ENCODE measurements at regions not wholly inside any gene's neighbourhood (a gene's known extent, or its start where the extent isn't known, plus 50 kb on each side); places are given as distances from the start of the nearest gene placed in this dataset.

DNA sequence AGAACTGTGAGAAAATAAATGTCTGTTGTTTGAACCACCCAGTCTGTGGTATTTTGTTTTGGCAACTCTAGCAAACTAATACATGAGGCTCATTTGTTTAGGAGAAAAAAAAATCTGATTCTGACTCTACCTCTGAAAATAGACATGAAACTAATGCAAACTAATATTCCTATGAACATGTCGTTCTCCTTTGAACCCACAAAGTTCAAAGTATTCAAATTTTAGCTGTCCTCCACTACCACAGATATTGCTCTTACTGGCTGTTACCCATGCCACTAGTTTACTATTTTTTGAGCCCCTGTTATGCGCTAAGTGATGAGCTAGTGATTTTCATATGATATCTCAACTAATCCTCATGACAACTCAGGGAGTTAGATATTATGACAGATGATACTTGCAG lies 58.8 kb upstream of the ZNF804B start:
- intact Hi-C loops (cut with DNase I), result no loop called here
- DNase-seq (no peak), ATAC-seq (ENCODE audit: poor library complexity) (no peak)

DNA sequence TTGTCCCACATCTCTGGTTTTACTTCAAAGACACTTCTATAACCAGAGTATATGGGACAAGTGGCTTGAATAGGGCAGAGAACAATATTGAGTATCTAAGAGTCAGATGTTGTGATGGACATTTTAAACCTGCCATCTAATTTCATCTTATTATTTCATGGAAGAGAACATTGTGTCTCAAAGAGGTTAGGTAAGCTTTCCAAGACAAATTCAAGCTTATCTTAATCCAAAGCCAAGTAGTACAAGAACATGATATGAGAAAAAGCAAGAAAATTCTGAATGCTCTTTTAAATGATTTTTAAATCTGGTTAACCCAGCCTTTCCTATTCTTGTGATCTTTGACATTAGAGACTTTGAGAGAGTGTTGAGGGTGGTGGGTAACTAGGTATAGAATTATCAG lies 65.3 kb upstream of the ZNF804B start:
- intact Hi-C loops (cut with DNase I), result no loop called here
- DNase-seq, result no peak
- ATAC-seq (ENCODE audit: poor library complexity), result no peak

DNA sequence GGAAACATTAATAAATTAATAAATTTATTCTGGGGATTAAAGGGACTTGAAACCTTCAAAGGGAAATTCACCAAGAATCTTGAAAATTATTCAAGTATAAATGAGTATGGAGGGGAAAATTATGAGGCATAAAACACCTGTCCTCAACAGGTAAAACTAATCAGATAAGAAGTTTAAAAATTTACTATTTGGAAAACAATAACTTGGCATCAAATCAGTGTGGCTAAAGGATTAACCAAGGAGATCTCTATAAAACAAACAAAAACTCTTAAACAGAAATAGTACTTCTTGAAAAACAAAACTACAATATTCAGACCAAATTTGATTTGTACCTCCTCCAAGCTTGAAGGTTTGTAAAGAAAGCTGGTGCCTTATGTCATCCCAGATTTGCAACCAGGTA lies 66.4 kb upstream of the ZNF804B start:
- intact Hi-C loops (cut with DNase I), result no loop called here
- DNase-seq, result no peak
- ATAC-seq (ENCODE audit: poor library complexity), result no peak

DNA sequence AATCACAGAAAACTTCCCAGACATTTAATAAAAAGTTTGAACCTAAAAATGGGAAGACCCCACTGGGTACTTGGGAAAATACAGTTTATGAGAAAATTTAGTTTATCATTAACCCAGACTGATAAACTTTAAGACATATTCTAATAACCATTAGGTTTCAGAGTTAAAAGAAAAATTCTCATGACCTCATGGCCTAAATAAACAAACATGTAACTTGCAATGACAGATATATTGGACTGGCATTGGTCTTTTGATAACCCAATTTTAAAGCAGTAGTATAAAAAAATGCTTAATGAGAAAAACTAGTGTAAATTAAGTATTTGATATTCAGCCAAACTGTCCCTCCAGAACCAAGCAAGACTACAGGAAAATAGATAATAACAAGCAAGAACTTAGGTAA lies 67.0 kb upstream of the ZNF804B start:
- DNase-seq (no peak), ATAC-seq (ENCODE audit: poor library complexity) (no peak)
- intact Hi-C loops (cut with DNase I), result no loop called here

DNA sequence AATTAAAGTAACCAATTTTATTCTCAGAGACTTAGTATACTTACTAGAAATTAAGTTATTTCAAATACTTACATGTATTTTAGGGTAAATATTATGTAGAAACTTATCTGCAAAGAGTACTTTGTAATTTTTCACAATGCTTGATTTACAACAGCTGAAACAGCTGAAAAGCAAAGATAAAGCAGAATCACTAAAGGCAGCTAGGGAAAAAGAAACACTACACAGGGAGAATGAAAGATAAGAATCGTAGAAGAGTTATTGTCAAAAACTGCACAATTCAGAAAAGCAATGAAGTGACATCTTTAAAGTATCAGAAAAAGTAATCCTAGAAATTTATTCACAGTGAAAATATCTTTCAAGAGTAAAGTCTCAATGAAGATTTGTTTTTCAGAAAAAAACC lies 69.7 kb upstream of the ZNF804B start:
- DNase-seq, result no peak
- intact Hi-C loops (cut with DNase I), result no loop called here
- no peak for ATAC-seq (ENCODE audit: poor library complexity)

DNA sequence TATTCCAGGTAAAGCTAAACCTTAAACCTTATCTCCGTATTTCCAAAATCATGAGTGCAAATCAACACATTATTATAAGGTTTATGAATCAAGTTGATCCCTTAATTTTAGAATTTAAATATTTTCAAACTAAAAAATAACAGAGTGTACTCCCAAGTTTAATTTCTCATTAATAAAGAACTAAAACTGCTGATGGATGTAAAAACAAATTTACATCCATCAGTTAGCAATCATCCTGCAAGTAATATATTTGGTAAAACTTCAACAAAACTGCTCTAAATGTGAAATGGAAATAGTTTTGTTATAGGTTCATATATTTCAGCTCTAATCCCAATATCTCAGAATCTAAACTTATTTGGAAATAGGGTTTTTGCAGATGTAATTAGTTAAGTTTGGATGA lies 71.3 kb upstream of the ZNF804B start:
- DNase-seq (no peak), ATAC-seq (ENCODE audit: poor library complexity) (no peak)
- intact Hi-C loops (cut with DNase I), result no loop called here

DNA sequence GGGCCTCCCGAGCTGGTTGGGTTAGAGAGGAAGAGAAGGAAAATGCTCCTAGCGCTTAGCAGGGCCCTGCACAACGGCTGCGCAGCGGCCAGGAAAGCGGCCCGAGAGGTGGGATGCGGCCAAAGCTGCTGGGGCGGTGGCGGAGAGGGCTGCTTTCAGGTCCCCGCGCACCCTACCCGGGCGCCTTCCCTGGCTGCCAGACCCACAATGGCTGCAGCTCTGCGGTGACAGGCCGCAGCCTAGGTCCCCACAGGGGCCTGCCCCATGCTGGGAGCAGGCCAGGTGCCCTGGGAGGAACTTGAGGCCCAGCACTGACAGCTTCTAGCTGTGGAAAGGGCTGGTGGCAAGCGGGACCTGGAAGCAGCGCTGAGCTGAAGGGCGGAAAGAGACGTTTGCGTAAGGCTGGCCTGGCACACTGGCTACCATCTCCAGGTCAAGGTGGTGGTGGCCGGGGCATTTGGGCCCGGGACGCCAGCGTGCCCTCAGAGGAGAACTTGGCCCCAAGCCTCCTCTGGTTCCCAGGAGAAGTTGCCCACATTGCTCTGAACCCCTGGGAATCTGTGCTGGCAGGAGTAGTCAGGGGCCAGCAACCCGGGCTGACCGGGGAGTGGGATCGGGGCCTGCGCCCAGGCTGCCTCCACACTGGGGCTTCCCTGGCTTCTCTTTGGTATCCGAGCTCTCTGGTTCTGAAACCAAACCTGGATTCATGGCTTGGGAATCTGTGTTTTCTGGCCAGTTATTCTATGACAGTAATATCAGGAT lies 72.9 kb upstream of the ZNF804B start:
- DNase-seq (no peak), ATAC-seq (ENCODE audit: poor library complexity) (no peak)
- intact Hi-C loops (cut with DNase I), result no loop called here

DNA sequence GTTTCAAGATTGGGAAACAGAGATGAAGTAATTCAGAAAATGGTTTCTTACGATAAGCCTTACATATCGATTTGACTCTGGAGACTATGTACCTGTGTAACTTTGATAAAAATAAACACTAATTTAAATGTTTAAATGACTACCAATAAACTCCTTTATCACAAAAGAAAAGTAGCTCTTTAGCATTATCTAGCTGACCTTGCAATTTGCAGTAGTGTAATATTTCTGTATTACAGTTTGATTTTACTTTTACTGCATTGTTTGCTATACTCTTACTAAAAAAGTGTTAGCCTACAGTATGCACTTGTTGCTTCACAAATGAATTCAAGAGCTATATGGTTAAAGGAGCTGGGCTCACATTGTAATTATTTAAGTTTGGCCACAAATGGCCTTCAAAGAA lies 77.8 kb upstream of the ZNF804B start:
- ATAC-seq (ENCODE audit: poor library complexity), result no peak
- intact Hi-C loops (cut with DNase I), result no loop called here

DNA sequence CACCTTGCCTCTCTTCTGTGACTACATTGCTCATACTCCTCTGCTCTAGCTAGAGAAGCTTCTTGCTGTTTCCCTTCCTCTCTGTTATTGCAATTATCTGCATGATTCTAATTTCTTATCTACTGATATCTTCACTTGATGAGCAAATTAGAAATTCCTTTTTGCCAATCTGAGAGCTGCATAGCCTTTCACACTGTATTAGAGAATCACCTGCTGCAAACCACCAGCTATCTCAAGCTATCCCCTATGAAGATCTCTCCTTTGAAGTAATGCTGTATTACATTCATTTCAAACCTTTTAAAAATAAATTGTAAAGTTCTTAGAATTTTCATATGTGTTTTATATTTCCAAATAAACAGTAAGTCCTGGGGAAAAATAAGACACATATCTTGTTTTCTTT lies 89.0 kb upstream of the ZNF804B start:
- no peak for DNase-seq
- ATAC-seq (ENCODE audit: poor library complexity), result no peak
- intact Hi-C loops (cut with DNase I), result no loop called here

More for the DNA sequence above, 77.8 kb upstream of the ZNF804B start:
- DNase-seq, result no peak

DNA sequence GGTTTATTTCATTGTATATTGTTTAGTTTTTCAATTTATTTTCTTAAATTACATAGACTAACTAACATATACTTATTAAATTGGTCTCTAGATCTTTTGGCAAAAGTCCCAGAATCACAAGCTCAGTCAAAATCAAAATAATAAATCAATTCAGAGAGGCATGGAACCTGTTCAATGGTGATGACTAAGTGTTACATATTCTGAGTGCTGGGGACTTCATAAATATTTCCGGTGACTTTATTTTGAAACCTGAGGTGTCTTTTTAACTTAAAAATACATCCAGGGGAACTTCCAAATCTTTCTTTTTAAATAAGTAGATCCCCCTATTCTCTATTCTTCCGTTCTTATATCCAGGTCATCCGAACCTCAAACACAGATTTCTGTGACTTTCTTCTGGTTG lies 89.6 kb upstream of the ZNF804B start:
- DNase-seq (no peak), ATAC-seq (ENCODE audit: poor library complexity) (no peak)
- intact Hi-C loops (cut with DNase I), result no loop called here

DNA sequence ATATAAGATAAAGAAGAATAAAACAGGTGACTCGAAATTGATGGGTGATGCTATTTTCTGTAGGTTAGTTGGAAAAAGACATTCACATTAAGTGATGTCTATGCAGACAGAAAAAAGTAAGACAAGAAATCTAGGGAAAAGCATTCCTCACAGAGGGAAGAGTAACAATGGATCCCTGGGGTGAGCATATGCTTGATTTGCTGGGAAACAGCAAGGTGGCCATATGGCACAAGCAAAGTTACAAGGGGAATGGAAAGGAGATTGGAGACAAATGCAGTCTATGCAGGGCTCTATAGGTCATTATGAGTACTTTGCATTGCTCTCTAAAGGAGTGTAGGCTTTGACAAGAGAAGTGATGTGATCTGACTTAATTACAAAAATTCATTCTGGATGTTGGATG lies 90.9 kb upstream of the ZNF804B start:
- intact Hi-C loops (cut with DNase I), result no loop called here
- ATAC-seq (ENCODE audit: poor library complexity) (no peak), DNase-seq (no peak)

DNA sequence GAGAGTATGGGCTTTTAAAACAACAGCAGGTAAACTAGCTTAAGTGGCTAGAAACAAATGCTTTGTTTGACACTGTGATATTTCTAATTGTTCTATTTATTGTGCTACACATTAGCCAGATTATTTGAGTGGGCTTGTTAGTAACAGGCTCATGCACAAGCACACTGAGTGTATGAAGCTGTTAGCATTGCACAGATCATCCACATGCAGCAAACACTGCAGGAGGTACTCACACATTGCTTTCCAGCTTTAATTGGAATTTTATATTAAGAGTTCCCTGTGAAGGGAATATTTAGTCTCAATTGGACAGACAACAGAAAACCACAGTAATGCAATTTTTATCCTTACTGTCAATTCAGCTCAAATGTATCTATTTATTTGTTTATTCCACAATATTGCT lies 92.9 kb upstream of the ZNF804B start:
- ATAC-seq (ENCODE audit: poor library complexity) (no peak), DNase-seq (no peak)
- intact Hi-C loops (cut with DNase I), result no loop called here

DNA sequence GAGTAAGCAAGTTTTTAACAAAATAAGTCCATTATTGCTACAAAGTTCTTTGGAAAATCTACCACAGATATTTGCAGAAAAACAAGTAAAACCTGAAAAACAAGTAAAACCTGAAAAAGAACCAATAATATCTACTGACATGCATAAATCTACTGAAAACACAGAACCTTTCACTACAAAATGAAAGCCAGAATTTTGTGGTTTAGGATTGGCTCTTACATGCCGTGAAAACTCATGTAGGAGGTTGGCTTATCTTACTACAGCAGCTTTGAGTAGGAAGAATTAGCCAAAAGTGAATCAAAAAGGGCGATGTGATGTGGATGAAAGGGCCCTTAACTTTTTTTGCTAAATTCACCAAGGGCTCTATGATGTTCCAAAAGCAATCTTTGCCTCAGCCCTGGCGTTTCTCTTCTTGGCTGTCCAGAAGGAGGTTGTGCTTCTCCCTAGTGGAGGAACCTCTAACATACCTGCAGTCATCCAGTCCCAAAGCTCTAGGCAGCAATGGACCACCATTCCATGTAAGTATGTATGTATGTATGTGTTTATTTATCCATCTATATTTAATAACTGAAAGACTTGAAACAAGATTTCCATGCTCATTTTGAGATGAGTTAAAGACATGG lies 93.5 kb upstream of the ZNF804B start:
- intact Hi-C loops (cut with DNase I), result no loop called here
- DNase-seq, result no peak

DNA sequence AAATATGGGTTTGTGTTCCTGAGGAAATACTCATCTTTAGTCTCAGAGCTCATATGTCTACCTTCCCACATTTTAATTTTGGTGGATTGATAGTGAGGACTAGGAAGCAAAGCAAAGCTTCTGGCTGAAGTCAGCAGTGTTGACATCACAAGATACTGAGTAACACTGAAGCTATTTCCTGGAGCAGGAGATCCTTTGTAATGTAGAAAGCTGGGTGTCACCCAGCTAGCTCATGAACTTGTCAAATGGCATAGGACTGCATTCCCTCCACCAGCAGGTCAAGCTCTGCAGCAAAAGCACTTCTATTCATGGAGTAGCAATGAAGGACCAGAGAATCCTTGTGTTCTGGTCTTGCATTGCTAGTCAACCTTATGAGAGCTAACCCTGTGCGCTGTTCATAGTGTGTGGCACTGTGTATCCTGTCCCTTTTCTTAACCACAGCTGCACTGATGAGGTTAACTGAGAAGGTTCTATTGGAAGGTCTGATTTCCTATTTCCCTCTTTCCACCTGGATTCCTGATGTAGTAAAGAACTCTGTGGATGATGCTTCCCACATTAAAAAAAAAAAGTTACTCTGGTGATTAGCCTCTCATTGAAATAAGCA lies 94.8 kb upstream of the ZNF804B start:
- DNase-seq, result no peak
- ATAC-seq (ENCODE audit: poor library complexity), result no peak
- intact Hi-C loops (cut with DNase I), result no loop called here

More for the DNA sequence above, 93.5 kb upstream of the ZNF804B start:
- no peak for ATAC-seq (ENCODE audit: poor library complexity)

DNA sequence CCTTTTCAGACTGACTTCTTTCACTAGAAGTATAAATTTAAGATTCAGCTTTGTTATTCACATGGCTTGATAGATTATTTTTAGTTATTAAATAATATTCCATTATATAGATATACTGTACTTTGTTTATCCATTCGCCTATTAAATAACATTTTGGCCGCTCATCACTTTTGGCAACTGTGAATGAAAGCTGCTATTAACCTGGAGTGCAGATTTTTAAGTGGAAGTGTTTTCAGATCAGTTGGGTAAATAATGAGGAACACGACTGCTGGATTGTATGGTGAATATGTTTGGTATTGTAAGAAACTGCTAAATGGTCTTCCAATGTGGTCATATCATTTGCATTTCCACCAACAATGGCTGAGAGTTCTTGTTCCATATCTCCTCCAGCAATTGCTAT lies 97.6 kb upstream of the ZNF804B start:
- DNase-seq, result no peak
- intact Hi-C loops (cut with DNase I), result no loop called here

DNA sequence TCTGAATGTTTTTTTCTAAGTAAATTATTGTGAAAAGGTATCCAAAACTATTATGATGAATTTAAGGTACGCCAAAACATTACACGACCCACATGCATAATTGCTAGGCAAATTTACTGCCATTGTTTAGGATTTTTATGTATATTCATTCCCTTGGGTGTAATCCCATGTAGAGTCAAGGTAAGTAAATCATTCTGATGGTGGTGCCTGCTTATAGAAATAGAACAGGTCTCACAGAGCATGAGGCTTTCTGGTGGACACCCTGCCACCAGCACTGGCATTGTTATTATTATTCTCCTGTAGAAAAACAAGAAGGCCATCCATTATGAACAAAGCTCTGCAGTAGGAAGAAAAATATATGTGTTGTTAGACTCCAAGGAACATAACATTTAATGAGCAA lies 111.7 kb upstream of the ZNF804B start:
- DNase-seq, result no peak
- intact Hi-C loops (cut with DNase I), result no loop called here
- ATAC-seq (ENCODE audit: poor library complexity), result no peak

More for the DNA sequence above, 97.6 kb upstream of the ZNF804B start:
- ATAC-seq (ENCODE audit: poor library complexity), result no peak

DNA sequence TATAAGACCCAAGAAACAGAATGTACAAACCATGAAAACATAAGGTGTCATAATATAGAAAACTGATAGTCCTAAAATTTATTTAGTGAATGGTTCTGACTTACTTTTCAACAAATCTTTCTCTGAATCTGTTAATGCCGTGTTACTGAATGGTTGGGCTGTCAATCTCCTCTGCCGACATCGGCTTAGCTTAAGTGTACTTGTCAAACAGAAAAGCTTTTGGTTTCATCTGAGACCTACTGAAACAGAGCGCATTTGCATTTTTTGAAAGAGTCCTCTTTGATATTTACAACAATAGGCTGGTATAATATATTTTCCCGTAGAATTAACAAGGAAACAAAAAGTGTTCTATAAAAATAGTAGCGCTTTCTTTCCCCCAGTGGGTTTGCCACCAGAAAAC lies 120.9 kb upstream of the ZNF804B start:
- no peak for ATAC-seq (ENCODE audit: poor library complexity)
- intact Hi-C loops (cut with DNase I), result no loop called here
- no peak for DNase-seq

DNA sequence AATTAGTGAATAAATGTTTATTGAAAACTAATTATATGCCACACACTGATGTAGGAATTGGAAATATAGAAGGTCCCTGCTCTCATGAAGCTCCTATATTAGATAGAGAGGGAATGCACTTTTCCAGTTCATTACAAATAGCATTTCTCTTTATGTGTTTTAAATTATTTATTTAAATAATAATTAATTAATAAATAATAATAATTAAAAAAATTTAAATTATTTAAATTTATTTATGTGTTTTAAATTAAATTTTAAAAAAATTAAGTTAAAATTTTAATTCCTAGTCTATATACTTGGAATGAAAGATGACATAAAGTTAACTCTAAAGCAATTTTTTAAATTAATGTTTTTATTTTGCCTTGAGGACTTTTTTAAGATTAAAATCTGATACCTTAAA lies 121.7 kb upstream of the ZNF804B start:
- ATAC-seq (ENCODE audit: poor library complexity) (no peak), DNase-seq (no peak)
- intact Hi-C loops (cut with DNase I), result no loop called here

DNA sequence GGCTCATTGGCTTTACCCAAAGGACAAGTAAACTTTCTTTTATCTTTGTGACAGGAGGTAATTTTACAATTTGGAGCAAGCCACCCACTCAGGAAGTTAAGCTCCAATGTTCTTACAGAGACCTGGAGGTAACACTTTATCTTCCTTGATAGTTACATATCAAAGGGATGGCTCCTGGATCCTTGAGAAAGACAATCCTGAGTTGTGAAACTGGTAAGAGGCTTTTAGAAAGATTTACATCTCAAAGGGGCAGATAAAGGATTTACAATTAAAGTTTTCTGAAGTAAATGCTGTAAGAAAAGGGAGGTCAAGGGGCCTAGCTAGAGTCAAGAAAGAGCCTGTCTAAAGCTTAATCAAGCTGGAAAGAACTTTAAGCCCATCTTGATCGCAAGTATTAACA lies 124.4 kb upstream of the ZNF804B start:
- intact Hi-C loops (cut with DNase I), result no loop called here
- no peak for DNase-seq
- no peak for ATAC-seq (ENCODE audit: poor library complexity)

DNA sequence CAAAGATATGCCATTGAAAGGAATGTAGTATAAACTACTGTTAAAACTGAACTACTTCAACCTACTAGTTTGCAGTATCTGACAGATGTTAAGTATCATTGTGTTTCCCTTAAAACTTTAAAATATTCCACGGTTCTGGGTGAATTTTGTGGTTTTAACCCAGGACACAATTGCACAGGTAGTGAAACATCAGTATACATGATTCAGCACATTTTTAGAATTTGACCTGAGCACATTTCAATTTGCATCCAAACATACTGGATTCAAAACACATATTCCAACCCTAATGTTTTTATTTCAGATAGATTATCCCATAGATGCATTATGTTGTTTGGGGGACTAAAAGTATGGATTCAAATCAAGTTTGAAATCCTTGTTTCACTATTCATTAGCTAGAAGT lies 129.9 kb upstream of the ZNF804B start:
- ATAC-seq (ENCODE audit: poor library complexity), result no peak
- intact Hi-C loops (cut with DNase I), result no loop called here
- no peak for DNase-seq
